ACC112 (cell line): ENCODE measurements at regions not wholly inside any gene's neighbourhood (a gene's known extent, or its start where the extent isn't known, plus 50 kb on each side); places are given as distances from the start of the nearest gene placed in this dataset.

Experiments
- H2AFZ ChIP-seq: fragments of 200-600 bp; sonication (generic); one replicate; pipeline ENCODE4 v1.6.0; 2017; ENCODE audit warnings: antibody characterized with exemption, low read length; ENCODE audit not compliant: unreplicated experiment
- H3K27ac ChIP-seq: fragments of 200-600 bp; sonication (generic); 2 replicates; pipeline ENCODE4 v1.5.1; 2014; ENCODE audit warnings: low read depth, mild to moderate bottlenecking, antibody characterized with exemption, low read length, moderate library complexity
- H3K27me3 ChIP-seq: fragments of 200-600 bp; sonication (generic); 2 replicates; pipeline ENCODE4 v1.6.1; 2014; ENCODE audit warnings: mild to moderate bottlenecking, antibody characterized with exemption, low read length, moderate library complexity, mixed read lengths; ENCODE audit not compliant: insufficient read depth
- H3K36me3 ChIP-seq: fragments of 200-600 bp; sonication (generic); 2 replicates; pipeline ENCODE4 v1.6.1; 2016; ENCODE audit warnings: mild to moderate bottlenecking, antibody characterized with exemption, low read length, moderate library complexity, mixed read lengths; ENCODE audit not compliant: insufficient read depth
- H3K4me1 ChIP-seq: fragments of 200-600 bp; sonication (generic); one replicate; pipeline ENCODE4 v1.6.1; 2016; ENCODE audit warnings: low read length, mixed read lengths; ENCODE audit not compliant: insufficient read depth, unreplicated experiment, control insufficient read depth
- H3K4me3 ChIP-seq: fragments of 200-600 bp; sonication (generic); 2 replicates; pipeline ENCODE4 v1.5.1; 2014; ENCODE audit warnings: mild to moderate bottlenecking, low read depth, low read length
- H3K79me2 ChIP-seq: fragments of 200-600 bp; sonication (generic); one replicate; pipeline ENCODE4 v1.6.0; 2016; ENCODE audit warnings: low read length; ENCODE audit not compliant: control insufficient read depth, unreplicated experiment, insufficient read depth

DNA sequence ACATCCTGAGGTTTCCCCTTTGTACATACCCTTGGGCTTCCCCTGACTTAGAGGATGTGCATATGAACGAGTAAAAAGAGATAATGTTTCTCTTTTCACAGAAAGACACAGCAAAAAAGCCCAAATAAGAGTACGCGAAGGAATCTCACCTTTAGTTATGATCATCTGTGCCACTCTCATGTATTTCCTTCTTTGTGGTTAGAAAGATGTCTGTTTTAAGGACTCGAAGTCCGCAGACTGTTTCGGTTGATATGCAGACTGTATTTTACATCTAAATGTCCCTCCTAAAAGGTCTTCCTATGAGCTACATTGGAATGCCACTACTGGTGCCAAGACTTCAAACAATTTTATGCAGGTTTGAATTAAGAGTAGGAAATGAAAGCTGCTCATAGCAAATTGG lies 102.3 kb upstream of the GOT2 start:
- H3K79me2 ChIP-seq = no peaks in the 10 kb centered on the region
- no peak overlapping the region for H2AFZ ChIP-seq
- no peaks in the 10 kb centered on the region for H3K4me1 ChIP-seq
- H3K27me3 ChIP-seq = peaks cover under 1% of the 10 kb centered on the region; the same call in 1 of the 2 replicates
- H3K4me3 ChIP-seq = no peak overlapping the region
- no peak overlapping the region for H3K27ac ChIP-seq
- H3K36me3 ChIP-seq = no peaks in the 10 kb centered on the region

DNA sequence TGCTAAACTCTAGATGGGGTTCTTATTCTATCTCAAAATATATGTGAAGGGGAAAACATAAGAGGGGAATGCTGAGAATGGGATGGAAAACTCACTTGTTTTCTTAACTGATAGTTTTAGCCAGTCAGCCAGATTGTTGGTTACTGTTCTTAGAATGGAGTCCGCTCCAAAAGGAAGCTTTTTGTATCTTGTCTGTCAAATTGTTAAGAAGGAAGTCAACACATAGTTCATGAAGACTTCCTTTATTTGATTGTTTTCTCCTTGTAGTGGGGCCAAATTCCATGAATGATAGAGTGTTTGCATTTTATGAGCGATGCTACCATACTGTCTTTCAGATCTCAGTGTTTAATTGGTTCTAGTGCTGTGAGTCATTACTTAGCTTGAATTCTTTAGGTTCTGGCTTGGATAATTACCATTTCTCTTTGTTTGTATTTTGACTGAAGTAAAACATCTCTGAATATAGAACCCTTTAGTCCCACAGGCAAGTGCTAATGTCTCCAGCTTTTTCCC lies 98.3 kb upstream of the GOT2 start:
- H3K4me1 ChIP-seq = no peaks in the 10 kb centered on the region
- no peak overlapping the region for H2AFZ ChIP-seq
- no peak overlapping the region for H3K27ac ChIP-seq
- H3K4me3 ChIP-seq = no peak overlapping the region
- no peaks in the 10 kb centered on the region for H3K36me3 ChIP-seq
- no peaks in the 10 kb centered on the region for H3K79me2 ChIP-seq
- peaks cover 4% of the 10 kb centered on the region; the same call in 1 of the 2 replicates for H3K27me3 ChIP-seq

DNA sequence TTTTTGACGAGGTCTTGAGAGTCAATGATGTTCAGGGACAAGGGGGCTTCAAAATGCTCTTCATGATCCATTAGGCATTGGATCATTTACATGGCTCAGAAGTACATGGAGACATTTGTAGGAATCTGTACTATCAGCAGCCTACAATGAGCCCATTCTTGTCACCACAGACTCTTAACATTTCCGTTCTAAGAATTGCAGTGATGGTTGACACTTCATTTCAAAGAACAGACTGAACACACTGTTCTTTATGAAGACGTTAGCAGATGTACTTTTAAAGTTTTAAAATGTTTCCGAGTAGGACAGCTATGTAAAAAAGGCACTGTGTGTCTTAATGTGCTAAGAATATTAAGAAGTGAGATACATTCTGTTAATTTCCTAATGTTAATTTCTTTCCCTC lies 97.3 kb upstream of the GOT2 start:
- H3K4me3 ChIP-seq = no peak overlapping the region
- H3K27ac ChIP-seq = no peak overlapping the region
- peaks cover 4% of the 10 kb centered on the region; the same call in 1 of the 2 replicates for H3K27me3 ChIP-seq
- H3K4me1 ChIP-seq = no peaks in the 10 kb centered on the region
- H2AFZ ChIP-seq = no peak overlapping the region
- no peaks in the 10 kb centered on the region for H3K79me2 ChIP-seq
- no peaks in the 10 kb centered on the region for H3K36me3 ChIP-seq

GRCh38 chr16:58828901-58829545 lies 94.9 kb upstream of the GOT2 start:
- Histone ChIP-seq H3K4me1 (no peaks in the 10 kb centered on the region), H2AFZ (peak overlapping the region; percentile 51), H3K36me3 (no peaks in the 10 kb centered on the region), H3K79me2 (no peaks in the 10 kb centered on the region), H3K27me3 (peaks cover 4% of the 10 kb centered on the region; the same call in 1 of the 2 replicates), H3K27ac (no peak overlapping the region), H3K4me3 (peak overlapping the region; percentile 39; the same call in 1 of the 2 replicates)

- Histone ChIP-seq H3K36me3 (no peaks in the 10 kb centered on the region), H3K4me3 (no peak overlapping the region), H3K27me3 (0 out of 2 replicates have a peak, but pooled peaks cover 4% of the 10 kb centered on the region), H3K27ac (no peak overlapping the region), H3K79me2 (no peaks in the 10 kb centered on the region), H2AFZ (no peak overlapping the region), H3K4me1 (no peaks in the 10 kb centered on the region)
Measured at GRCh38 chr16:58824201-58824600, 90.1 kb upstream of the GOT2 start.

DNA sequence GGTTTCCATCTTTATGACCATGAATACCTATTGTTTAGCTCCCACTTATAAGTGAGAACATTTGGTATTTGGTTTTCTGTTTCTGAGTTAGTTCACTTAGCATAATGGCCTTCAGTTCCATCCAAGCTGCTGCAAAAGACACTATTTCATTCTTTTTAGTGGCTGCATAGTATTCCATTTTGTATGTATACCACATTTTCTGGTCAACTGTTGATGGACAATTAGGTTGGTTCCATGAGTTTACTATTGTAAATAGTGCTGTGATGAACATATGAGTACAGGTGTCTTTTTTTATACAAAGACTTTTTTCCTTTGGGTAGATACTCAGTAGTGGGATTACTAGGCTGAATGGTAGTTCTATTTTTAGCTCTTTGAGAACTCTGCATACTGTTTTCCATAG lies 87.8 kb upstream of the GOT2 start:
- Histone ChIP-seq H3K79me2 (no peaks in the 10 kb centered on the region), H3K4me1 (no peaks in the 10 kb centered on the region), H3K27ac (no peak overlapping the region), H3K27me3 (peaks cover 8% of the 10 kb centered on the region; the same call in 1 of the 2 replicates), H3K4me3 (no peak overlapping the region), H3K36me3 (no peaks in the 10 kb centered on the region), H2AFZ (no peak overlapping the region)

GRCh38 chr16:58820411-58820810 lies 86.3 kb upstream of the GOT2 start:
- no peak overlapping the region for H3K4me3 ChIP-seq
- no peaks in the 10 kb centered on the region for H3K36me3 ChIP-seq
- peaks cover 10% of the 10 kb centered on the region; the same call in 1 of the 2 replicates for H3K27me3 ChIP-seq
- H2AFZ ChIP-seq = no peak overlapping the region
- H3K79me2 ChIP-seq = no peaks in the 10 kb centered on the region
- H3K4me1 ChIP-seq = no peaks in the 10 kb centered on the region
- H3K27ac ChIP-seq = no peak overlapping the region

DNA sequence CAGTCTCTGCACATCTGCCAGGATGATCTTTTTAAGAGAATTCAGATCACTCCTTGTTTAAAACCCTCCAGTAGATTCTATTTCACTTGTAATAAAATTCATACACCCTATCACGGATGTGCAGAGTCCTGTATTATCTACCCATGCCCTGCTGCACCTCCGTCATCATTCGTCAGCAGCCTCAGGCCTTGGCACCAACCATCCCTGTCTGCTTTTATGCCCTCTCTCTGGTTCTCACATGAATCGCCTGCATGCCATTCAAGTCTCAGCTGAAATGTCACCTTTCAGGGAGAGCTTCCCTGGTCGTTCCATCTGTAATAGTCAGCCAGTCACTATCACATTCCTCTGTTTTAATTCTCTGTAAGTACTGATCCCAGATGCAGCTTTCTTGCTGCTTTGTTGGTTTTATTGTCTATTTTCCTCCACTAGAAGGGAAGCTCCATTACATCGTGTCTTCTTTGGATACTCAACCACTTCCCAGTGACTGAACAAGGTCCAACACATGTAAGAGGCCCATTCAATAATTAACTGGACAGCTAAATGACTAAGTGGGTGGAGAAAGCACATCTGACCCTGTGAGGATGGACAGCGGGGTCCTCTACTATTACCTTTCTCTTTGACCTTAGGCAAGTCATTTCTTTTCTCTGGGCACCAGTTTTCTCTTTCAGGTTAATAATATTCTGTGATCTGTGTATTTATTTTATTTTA lies 81.2 kb upstream of the GOT2 start:
- Histone ChIP-seq H3K27ac (no peak overlapping the region), H2AFZ (no peak overlapping the region), H3K36me3 (no peaks in the 10 kb centered on the region), H3K4me1 (no peaks in the 10 kb centered on the region), H3K79me2 (no peaks in the 10 kb centered on the region), H3K4me3 (no peak overlapping the region), H3K27me3 (peaks cover 13% of the 10 kb centered on the region)

DNA sequence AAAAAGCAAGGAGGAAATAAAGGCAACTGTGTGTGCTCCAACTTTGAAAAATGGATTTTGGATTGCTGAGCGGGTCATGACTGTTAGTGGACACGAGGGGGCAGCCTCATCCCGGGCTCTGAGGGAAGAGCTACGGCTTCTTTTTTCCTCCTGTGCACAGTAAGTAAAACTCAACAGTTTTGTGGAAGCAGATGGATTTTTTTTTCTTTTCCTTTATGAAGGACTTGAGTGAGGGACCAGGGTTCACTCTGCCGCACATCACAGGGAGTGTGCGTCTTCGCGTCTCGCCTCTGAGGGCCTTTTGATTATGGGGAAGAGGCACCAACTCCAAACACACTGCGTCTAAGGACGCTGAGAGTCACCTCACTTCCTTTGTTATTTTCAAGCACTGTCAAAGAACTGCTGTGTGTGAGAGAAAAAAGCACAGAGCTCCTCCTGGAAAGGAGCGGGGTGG lies 80.3 kb upstream of the GOT2 start:
- no peaks in the 10 kb centered on the region for H3K36me3 ChIP-seq
- no peak overlapping the region for H2AFZ ChIP-seq
- no peak overlapping the region for H3K27ac ChIP-seq
- no peaks in the 10 kb centered on the region for H3K79me2 ChIP-seq
- no peaks in the 10 kb centered on the region for H3K4me1 ChIP-seq
- H3K27me3 ChIP-seq = peaks cover 11% of the 10 kb centered on the region
- H3K4me3 ChIP-seq = peak overlapping the region; percentile 66

DNA sequence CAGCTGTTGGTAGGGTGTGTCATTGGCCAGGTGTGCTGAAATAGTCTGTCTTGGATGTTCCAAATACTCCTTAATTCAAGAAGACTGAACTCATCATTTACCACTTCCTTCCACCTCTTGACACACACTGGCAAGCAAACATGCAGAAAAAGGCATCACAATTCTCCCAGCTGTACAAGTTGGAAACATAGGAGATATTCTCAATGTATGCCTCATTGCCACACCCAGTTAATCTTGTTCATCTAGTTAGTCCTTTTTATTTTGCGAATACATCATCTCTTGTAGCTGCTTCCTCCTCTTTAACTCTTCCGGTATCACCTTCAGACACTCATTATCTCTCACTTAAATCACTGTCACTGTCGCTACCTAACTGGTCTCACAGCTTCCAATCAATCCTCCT lies 75.1 kb upstream of the GOT2 start:
- H3K27me3 ChIP-seq = peaks cover 17% of the 10 kb centered on the region; the same call in 1 of the 2 replicates
- H2AFZ ChIP-seq = no peak overlapping the region
- no peaks in the 10 kb centered on the region for H3K4me1 ChIP-seq
- H3K4me3 ChIP-seq = no peak overlapping the region
- no peaks in the 10 kb centered on the region for H3K36me3 ChIP-seq
- H3K79me2 ChIP-seq = no peaks in the 10 kb centered on the region
- no peak overlapping the region for H3K27ac ChIP-seq

- H3K27ac ChIP-seq = no peak overlapping the region
- no peaks in the 10 kb centered on the region for H3K36me3 ChIP-seq
- no peaks in the 10 kb centered on the region for H3K79me2 ChIP-seq
- H3K27me3 ChIP-seq = peaks cover 17% of the 10 kb centered on the region; the same call in 1 of the 2 replicates
- H2AFZ ChIP-seq = no peak overlapping the region
- H3K4me1 ChIP-seq = no peaks in the 10 kb centered on the region
- no peak overlapping the region for H3K4me3 ChIP-seq
Measured at GRCh38 chr16:58807276-58807675, 73.2 kb upstream of the GOT2 start.
